SJCRH30 (cell line): ENCODE measurements at regions not wholly inside any gene's neighbourhood (a gene's known extent, or its start where the extent isn't known, plus 50 kb on each side); places are given as distances from the start of the nearest gene placed in this dataset.

Source experiments
- DNase-seq, 2 experiments: peaks; one replicate each; pipeline ENCODE4 v3.0.0-alpha.2; 2015 to 2020
- H3K27ac ChIP-seq: fragments of 250-450 bp; sonication (Bioruptor Pico); 2 replicates; pipeline ENCODE4 v1.5.1; 2020; ENCODE audit warnings: mild to moderate bottlenecking, moderate library complexity
- H3K27me3 ChIP-seq: fragments of 250-450 bp; sonication (Bioruptor Pico); 2 replicates; pipeline ENCODE4 v1.5.1; 2020; ENCODE audit warnings: mild to moderate bottlenecking, moderate library complexity
- H3K36me3 ChIP-seq: fragments of 250-450 bp; sonication (Bioruptor Pico); 2 replicates; pipeline ENCODE4 v1.5.1; 2020; ENCODE audit warnings: mild to moderate bottlenecking, moderate library complexity
- H3K4me1 ChIP-seq: fragments of 250-450 bp; sonication (Bioruptor Pico); 2 replicates; pipeline ENCODE4 v1.5.1; 2020; ENCODE audit warnings: mild to moderate bottlenecking, moderate library complexity
- H3K4me3 ChIP-seq: fragments of 250-450 bp; sonication (Bioruptor Pico); 2 replicates; pipeline ENCODE4 v1.5.1; 2020; ENCODE audit warnings: mild to moderate bottlenecking, moderate library complexity
- H3K9me3 ChIP-seq: fragments of 250-450 bp; sonication (Bioruptor Pico); replicated peaks from 2 replicates; pipeline ENCODE4 v1.5.1; 2020; ENCODE audit warnings: mild to moderate bottlenecking, moderate library complexity

DNA sequence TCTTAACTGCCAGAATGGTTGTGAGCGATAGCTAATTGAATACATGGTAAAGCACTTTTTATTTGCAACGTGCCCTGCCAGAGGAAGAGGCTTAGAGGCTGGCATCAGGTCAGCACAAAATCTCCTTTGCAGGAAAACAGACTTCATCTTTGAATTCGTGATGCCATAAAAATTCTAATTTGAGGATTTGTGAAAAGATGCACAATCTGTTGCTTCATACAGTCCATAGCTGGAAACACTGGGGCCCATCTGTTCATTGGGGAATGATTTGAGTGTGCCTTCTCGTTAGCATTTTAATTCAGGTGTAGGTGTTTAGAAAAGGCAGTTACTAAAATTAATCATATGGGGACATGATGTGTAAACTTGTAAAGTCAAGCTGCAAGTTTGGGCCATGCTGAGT lies 876.0 kb downstream of the SLC4A3 start:
- H3K36me3 ChIP-seq: no peaks in the 10 kb centered on the region
- H3K27ac ChIP-seq: no peak overlapping the region
- no peak for DNase-seq
- H3K9me3 ChIP-seq: no peaks in the 10 kb centered on the region
- no peak overlapping the region for H3K4me3 ChIP-seq
- H3K4me1 ChIP-seq: no peaks in the 10 kb centered on the region
- no peaks in the 10 kb centered on the region for H3K27me3 ChIP-seq

DNA sequence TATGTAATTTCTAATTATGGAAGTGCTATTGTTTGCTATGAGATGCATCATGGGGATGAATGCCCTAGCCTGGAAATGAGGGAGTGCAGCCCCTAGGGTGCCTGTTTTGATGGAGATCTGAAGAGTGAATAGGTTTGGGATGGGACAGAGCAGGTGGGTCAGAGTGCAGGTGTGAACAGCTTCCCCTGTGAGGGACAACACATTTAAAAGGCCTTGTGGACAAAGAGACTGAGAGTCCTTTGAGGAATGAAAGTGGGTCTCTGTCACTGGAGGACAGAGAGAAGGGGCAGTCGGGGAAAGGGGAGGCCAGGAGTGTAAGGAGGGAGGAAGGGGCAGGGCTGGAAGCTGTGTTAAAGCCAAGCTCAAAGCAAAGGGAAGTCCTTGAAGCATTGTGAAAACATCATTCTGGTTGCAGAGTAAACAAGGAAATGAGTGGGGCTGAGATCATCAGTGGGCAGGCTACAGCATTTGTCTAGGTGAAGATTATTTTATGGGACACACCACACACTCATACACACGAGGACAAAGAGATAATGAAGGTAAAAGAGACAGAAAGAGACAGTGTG lies 877.6 kb downstream of the SLC4A3 start:
- Histone ChIP-seq H3K9me3 (no peaks in the 10 kb centered on the region), H3K27ac (no peak overlapping the region), H3K27me3 (no peaks in the 10 kb centered on the region), H3K36me3 (no peaks in the 10 kb centered on the region), H3K4me3 (no peak overlapping the region), H3K4me1 (peaks cover 2% of the 10 kb centered on the region; the same call in 1 of the 2 replicates)
- DNase-seq: no peak

GRCh38 chr2:220506466-220506865 lies 879.0 kb downstream of the SLC4A3 start:
- Histone ChIP-seq H3K9me3 (no peaks in the 10 kb centered on the region), H3K27me3 (no peaks in the 10 kb centered on the region), H3K27ac (no peak overlapping the region), H3K4me1 (peaks cover 3% of the 10 kb centered on the region; the same call in 1 of the 2 replicates), H3K4me3 (no peak overlapping the region), H3K36me3 (no peaks in the 10 kb centered on the region)
- no peak for DNase-seq

- DNase-seq: peak in 1 of 2 experiments; percentile 10
- Histone ChIP-seq H3K4me3 (no peak overlapping the region), H3K27ac (peak overlapping the region; percentile 34), H3K27me3 (no peaks in the 10 kb centered on the region), H3K36me3 (no peaks in the 10 kb centered on the region), H3K9me3 (no peaks in the 10 kb centered on the region), H3K4me1 (peaks cover 3% of the 10 kb centered on the region; the same call in 1 of the 2 replicates)
Observed at GRCh38 chr2:220509096-220509757, 881.8 kb downstream of the SLC4A3 start.

- H3K27ac ChIP-seq: peak overlapping the region; percentile 34; the same call in 1 of the 2 replicates
- no peaks in the 10 kb centered on the region for H3K9me3 ChIP-seq
- peaks cover 3% of the 10 kb centered on the region; the same call in 1 of the 2 replicates for H3K4me1 ChIP-seq
Observed at GRCh38 chr2:220509966-220510365, 882.5 kb downstream of the SLC4A3 start.

GRCh38 chr2:220510668-220511067 lies 883.2 kb downstream of the SLC4A3 start:
- no peaks in the 10 kb centered on the region for H3K9me3 ChIP-seq
- DNase-seq: no peak
- H3K4me1 ChIP-seq: peaks cover 3% of the 10 kb centered on the region; the same call in 1 of the 2 replicates
- no peaks in the 10 kb centered on the region for H3K36me3 ChIP-seq
- H3K27me3 ChIP-seq: no peaks in the 10 kb centered on the region
- H3K4me3 ChIP-seq: no peak overlapping the region
- H3K27ac ChIP-seq: no peak overlapping the region

More at GRCh38 chr2:220509966-220510365, 882.5 kb downstream of the SLC4A3 start:
- Histone ChIP-seq H3K36me3 (no peaks in the 10 kb centered on the region), H3K27me3 (no peaks in the 10 kb centered on the region), H3K4me3 (no peak overlapping the region)
- peak in 1 of 2 experiments; percentile 3 for DNase-seq

GRCh38 chr2:220512419-220512818 lies 885.0 kb downstream of the SLC4A3 start:
- DNase-seq: no peak
- Histone ChIP-seq H3K4me3 (no peak overlapping the region), H3K36me3 (no peaks in the 10 kb centered on the region), H3K27ac (no peak overlapping the region), H3K9me3 (no peaks in the 10 kb centered on the region), H3K27me3 (no peaks in the 10 kb centered on the region), H3K4me1 (peaks cover 3% of the 10 kb centered on the region; the same call in 1 of the 2 replicates)

DNA sequence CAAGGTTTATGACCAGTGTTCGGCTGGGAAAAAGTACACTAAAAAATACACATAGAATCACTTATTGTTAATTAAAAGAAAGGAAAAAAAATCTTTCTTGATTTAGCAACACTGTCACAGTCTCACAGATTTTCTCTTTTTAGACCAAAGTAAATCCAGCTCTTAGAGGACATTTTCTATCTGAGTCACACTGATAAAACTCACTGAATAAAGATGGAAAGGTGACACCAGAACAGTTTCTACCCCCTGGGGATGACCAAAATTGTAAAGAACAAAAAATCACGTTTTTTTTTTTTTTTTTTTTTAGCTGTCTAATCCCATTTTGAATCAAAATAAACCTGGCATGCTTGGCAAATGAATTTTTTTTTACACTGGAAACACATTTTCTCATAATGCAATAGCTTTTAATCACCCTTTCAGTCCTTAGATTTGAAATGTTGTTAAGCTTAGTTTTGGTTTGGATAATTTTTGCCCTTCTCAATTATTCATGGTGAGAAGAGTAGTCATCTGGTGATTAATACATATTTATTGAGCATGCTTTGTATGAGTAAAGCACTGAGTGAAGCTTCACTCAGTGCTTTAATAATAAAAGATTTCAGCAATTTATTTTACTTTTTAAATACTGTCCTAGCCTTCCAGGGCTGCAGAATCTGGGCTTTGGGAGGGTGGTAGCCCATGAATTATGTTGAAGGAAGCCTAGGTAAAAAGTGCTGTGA lies 886.3 kb downstream of the SLC4A3 start:
- no peak overlapping the region for H3K4me3 ChIP-seq
- DNase-seq: no peak
- no peaks in the 10 kb centered on the region for H3K36me3 ChIP-seq
- no peaks in the 10 kb centered on the region for H3K27me3 ChIP-seq
- no peak overlapping the region for H3K27ac ChIP-seq
- H3K4me1 ChIP-seq: peaks cover 3% of the 10 kb centered on the region; the same call in 1 of the 2 replicates
- H3K9me3 ChIP-seq: no peaks in the 10 kb centered on the region

- H3K36me3 ChIP-seq: no peaks in the 10 kb centered on the region
- no peak overlapping the region for H3K27ac ChIP-seq
- DNase-seq: no peak
- H3K9me3 ChIP-seq: no peaks in the 10 kb centered on the region
- H3K4me1 ChIP-seq: no peaks in the 10 kb centered on the region
- no peaks in the 10 kb centered on the region for H3K27me3 ChIP-seq
- no peak overlapping the region for H3K4me3 ChIP-seq
Observed at GRCh38 chr2:220521551-220521950, 894.1 kb downstream of the SLC4A3 start.

GRCh38 chr2:220528180-220528675 lies 900.8 kb downstream of the SLC4A3 start:
- no peak overlapping the region for H3K27ac ChIP-seq
- no peaks in the 10 kb centered on the region for H3K9me3 ChIP-seq
- no peak overlapping the region for H3K4me3 ChIP-seq
- H3K36me3 ChIP-seq: no peaks in the 10 kb centered on the region
- H3K27me3 ChIP-seq: no peaks in the 10 kb centered on the region
- H3K4me1 ChIP-seq: no peaks in the 10 kb centered on the region
- no peak for DNase-seq

DNA sequence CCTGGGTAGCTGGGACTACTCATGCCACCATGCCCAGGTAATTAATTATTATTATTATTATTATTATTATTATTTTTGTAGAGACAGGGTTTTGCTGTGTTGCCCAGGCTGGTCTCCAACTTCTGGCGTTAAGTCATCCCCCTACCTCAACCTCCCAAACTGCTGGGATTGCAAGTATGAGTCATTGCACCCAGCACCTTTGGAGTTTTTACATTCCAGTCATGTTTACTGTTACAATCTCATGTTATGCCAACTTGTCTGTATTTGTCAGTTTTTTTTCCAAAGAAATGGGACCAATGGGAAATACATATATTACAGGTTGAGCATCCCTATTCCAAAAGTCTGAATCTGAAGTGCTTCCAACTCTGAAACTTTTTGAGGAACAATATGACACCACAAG lies 903.8 kb downstream of the SLC4A3 start:
- no peaks in the 10 kb centered on the region for H3K4me1 ChIP-seq
- no peak overlapping the region for H3K4me3 ChIP-seq
- H3K27me3 ChIP-seq: no peaks in the 10 kb centered on the region
- H3K36me3 ChIP-seq: no peaks in the 10 kb centered on the region
- no peaks in the 10 kb centered on the region for H3K9me3 ChIP-seq
- no peak overlapping the region for H3K27ac ChIP-seq
- DNase-seq: no peak

DNA sequence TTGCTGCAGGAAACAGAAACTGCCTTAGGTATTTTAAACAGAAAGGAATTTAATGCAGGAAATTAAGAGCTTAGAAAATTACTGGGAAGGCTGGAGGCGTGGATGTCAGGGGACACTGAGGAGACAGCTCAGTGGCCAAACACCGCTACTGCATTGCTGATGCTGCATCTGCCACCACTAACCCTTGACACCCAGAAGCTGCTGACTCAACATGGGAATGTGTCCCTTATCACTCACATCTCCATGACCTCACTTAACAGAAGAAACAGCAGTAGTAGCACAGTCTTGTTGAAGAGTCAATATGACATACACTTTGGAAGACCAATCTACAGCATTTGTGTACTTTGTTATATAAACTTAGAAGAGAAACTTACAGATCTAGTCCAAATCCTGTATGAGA lies 906.1 kb downstream of the SLC4A3 start:
- Histone ChIP-seq H3K4me1 (no peaks in the 10 kb centered on the region), H3K36me3 (no peaks in the 10 kb centered on the region), H3K9me3 (no peaks in the 10 kb centered on the region), H3K27me3 (no peaks in the 10 kb centered on the region), H3K27ac (no peak overlapping the region), H3K4me3 (no peak overlapping the region)
- DNase-seq: peak; percentile 18 to 43

DNA sequence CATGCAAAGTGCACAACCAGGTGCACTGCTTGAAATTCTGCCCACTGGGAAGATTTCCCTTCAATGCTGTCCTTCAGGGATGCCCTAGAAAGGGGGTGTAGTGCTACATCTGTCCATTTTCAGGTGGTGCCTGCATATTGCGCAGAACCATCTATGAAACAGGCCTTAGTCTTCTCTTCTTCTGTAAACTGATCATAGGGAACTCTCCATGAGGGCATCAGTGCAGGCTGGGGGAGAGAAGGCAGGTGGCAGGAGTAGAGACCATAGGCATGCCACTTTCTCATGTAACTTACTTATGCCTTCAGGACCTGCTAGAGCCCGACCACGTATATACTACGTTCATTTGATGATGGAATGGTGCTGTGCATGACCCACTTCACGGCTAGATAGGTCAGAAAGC lies 912.1 kb downstream of the SLC4A3 start:
- Histone ChIP-seq H3K4me1 (no peaks in the 10 kb centered on the region), H3K27me3 (no peaks in the 10 kb centered on the region), H3K4me3 (no peak overlapping the region), H3K36me3 (no peaks in the 10 kb centered on the region), H3K27ac (no peak overlapping the region), H3K9me3 (no peaks in the 10 kb centered on the region)
- DNase-seq: no peak

GRCh38 chr2:220544049-220544448 lies 916.6 kb downstream of the SLC4A3 start:
- H3K36me3 ChIP-seq: no peaks in the 10 kb centered on the region
- DNase-seq: no peak
- H3K4me1 ChIP-seq: no peaks in the 10 kb centered on the region
- H3K4me3 ChIP-seq: no peak overlapping the region
- H3K27me3 ChIP-seq: no peaks in the 10 kb centered on the region
- no peaks in the 10 kb centered on the region for H3K9me3 ChIP-seq
- H3K27ac ChIP-seq: no peak overlapping the region

DNA sequence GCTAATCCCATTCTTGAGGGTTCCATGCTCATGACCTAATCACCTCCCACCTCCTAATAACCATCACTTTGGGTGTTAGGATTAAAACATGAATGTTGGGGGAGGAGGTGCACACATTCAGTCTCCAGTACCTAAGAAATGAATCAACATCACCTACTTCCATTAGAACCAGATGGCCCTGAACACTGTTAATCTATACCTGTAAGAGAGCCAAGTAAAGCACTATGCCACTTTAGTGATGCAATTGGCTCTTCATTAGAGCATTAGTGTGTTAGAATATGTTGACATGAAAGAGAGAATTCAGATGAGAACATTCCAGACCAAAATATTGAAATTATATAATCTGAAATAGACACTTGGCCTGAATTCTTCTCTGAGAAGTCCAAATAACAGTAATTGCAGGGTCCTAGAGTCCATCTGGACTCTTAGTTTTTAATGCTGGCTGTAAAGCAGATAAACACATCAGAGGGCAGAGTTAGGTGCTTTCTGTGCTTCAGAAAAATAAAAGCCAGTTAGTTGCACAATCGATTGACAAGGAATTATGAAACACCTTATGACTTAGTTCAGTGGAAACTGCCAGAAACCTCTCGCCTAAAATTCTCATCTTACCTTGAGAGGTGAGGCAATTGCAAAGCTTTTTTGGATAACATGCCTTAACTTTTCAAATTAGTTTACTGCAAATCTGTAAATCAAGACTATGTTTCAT lies 923.7 kb downstream of the SLC4A3 start:
- H3K36me3 ChIP-seq: no peaks in the 10 kb centered on the region
- H3K27ac ChIP-seq: no peak overlapping the region
- no peaks in the 10 kb centered on the region for H3K4me1 ChIP-seq
- H3K4me3 ChIP-seq: no peak overlapping the region
- no peaks in the 10 kb centered on the region for H3K27me3 ChIP-seq
- no peaks in the 10 kb centered on the region for H3K9me3 ChIP-seq
- DNase-seq: no peak
